ENCODE measurements at regions not wholly inside any gene's neighbourhood (a gene's known extent, or its start where the extent isn't known, plus 50 kb on each side); places are given as distances from the start of the nearest gene placed in this dataset.

GRCh38 chr5:67537439-67538148 lies 341.0 kb upstream of the CD180 start:
- no peak for TF ChIP-seq EZH2 (IDR thresholded peaks at IDR 0.05; ENCODE audit: borderline replicate concordance, insufficient read depth, low read depth, low read length, poor library complexity, severe bottlenecking)
- TF ChIP-seq CTCF (IDR thresholded peaks at IDR 0.05): no peak
- no peaks in the 10 kb centered on the region for H3K9me3 ChIP-seq (ENCODE audit: control extremely low read depth in 1 of 3, control insufficient read depth in 2 of 3, insufficient read depth in 1 of 3, low read length in 2 of 3)
- POLR2A ChIA-PET: no interaction called here
- peak overlapping the region; percentile 69 for H2AFZ ChIP-seq (ENCODE audit: insufficient read depth, low read depth, low read length, poor library complexity, severe bottlenecking)
- no peaks in the 10 kb centered on the region for H3K27me3 ChIP-seq (replicated peaks in 1 of 4; ENCODE audit: control extremely low read depth in 1 of 4, control insufficient read depth in 3 of 4, insufficient read depth in 4 of 4, low read length in 3 of 4)
- no peaks in the 10 kb centered on the region for H4K20me1 ChIP-seq (ENCODE audit: control insufficient read depth, insufficient read depth, low read length, poor library complexity, severe bottlenecking)
- peak overlapping the region; percentile 59 for H3K9ac ChIP-seq (ENCODE audit: low read length)
- no peak for DNase-seq
- H3K4me1 ChIP-seq (ENCODE audit: control insufficient read depth in 2 of 2, insufficient read depth in 2 of 2, low read length in 2 of 2): peaks cover 10% of the 10 kb centered on the region in 2 donors
- H3K27ac ChIP-seq (ENCODE audit: low read length in 2 of 2): no peak overlapping the region
- WGBS (ENCODE audit: insufficient coverage): 25% methylated on average over 3 of the region's 5 CpGs
- intact Hi-C loops (cut with micrococcal nuclease): no loop called here
- H3K4me3 ChIP-seq (ENCODE audit: control extremely low read depth in 1 of 5, extremely low read depth in 1 of 5, insufficient read depth in 1 of 5, low read depth in 2 of 5, low read length in 4 of 5): peak overlapping the region in 3 of 5 experiments; percentile 34 to 45 (median 38)
- ATAC-seq (ENCODE audit: low read depth): no peak
- H3K4me1 Mint-ChIP-seq: peaks cover 5% of the 10 kb centered on the region
- H3K4me3 Mint-ChIP-seq: no peak overlapping the region
- no peaks in the 10 kb centered on the region for H3K27me3 Mint-ChIP-seq
- CTCF ChIA-PET: no interaction called here
- H3K9me3 Mint-ChIP-seq (ENCODE audit: insufficient read depth): no peaks in the 10 kb centered on the region
- H3K27ac Mint-ChIP-seq: no peak overlapping the region
- H3K79me2 ChIP-seq (ENCODE audit: control insufficient read depth, insufficient read depth, low read length): no peaks in the 10 kb centered on the region
- peak overlapping the region; percentile 67 for H3K4me2 ChIP-seq (replicated peaks; ENCODE audit: low read depth, low read length, poor library complexity, severe bottlenecking)
- H3K36me3 ChIP-seq (replicated peaks in 1 of 2; ENCODE audit: control extremely low read depth in 1 of 2, control insufficient read depth in 1 of 2, extremely low read depth in 1 of 2, insufficient read depth in 2 of 2, low read length in 1 of 2): no peaks in the 10 kb centered on the region

DNA sequence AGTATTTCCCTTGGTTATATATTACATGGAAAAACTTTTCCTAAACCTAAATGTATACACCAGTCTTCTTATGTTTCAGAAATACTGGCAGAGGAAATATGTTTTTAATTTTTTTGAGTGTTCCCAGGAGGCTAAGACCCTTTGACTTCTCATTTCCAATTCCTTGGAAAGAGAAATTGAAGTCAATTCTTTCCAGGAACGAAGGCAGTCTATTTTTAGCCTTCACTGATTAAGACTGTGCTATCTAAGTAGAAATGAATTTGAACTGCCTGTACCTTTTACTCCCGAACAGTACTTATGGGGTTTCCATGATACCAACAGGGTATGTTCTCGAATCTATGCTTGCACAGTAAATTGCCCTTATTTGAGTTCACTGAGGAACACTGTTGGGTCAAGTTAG lies 340.3 kb upstream of the CD180 start:
- H3K79me2 ChIP-seq (ENCODE audit: control insufficient read depth, insufficient read depth, low read length): no peaks in the 10 kb centered on the region
- TF ChIP-seq EZH2 (IDR thresholded peaks at IDR 0.05; ENCODE audit: borderline replicate concordance, insufficient read depth, low read depth, low read length, poor library complexity, severe bottlenecking) (no peak), CTCF (IDR thresholded peaks at IDR 0.05) (no peak)
- H3K4me1 Mint-ChIP-seq: no peaks in the 10 kb centered on the region
- 63% methylated on average over 1 of the region's 3 CpGs for WGBS (ENCODE audit: insufficient coverage)
- no peaks in the 10 kb centered on the region for H3K27me3 ChIP-seq (replicated peaks in 1 of 4; ENCODE audit: control extremely low read depth in 1 of 4, control insufficient read depth in 3 of 4, insufficient read depth in 4 of 4, low read length in 3 of 4)
- H3K9ac ChIP-seq (ENCODE audit: low read length): no peak overlapping the region
- intact Hi-C loops (cut with micrococcal nuclease): no loop called here
- H4K20me1 ChIP-seq (ENCODE audit: control insufficient read depth, insufficient read depth, low read length, poor library complexity, severe bottlenecking): no peaks in the 10 kb centered on the region
- no peak overlapping the region for H3K27ac ChIP-seq (ENCODE audit: low read length in 2 of 2)
- no peak for DNase-seq
- H3K36me3 ChIP-seq (replicated peaks in 1 of 2; ENCODE audit: control extremely low read depth in 1 of 2, control insufficient read depth in 1 of 2, extremely low read depth in 1 of 2, insufficient read depth in 2 of 2, low read length in 1 of 2): no peaks in the 10 kb centered on the region
- no peak overlapping the region for H3K4me3 ChIP-seq (ENCODE audit: control extremely low read depth in 1 of 5, extremely low read depth in 1 of 5, insufficient read depth in 1 of 5, low read depth in 2 of 5, low read length in 4 of 5)
- H3K4me1 ChIP-seq (ENCODE audit: control insufficient read depth in 2 of 2, insufficient read depth in 2 of 2, low read length in 2 of 2): peaks cover 7% of the 10 kb centered on the region in 2 donors
- no peak overlapping the region for H2AFZ ChIP-seq (ENCODE audit: insufficient read depth, low read depth, low read length, poor library complexity, severe bottlenecking)
- no peak overlapping the region for H3K4me3 Mint-ChIP-seq
- no peak for ATAC-seq (ENCODE audit: low read depth)
- H3K9me3 ChIP-seq (ENCODE audit: control extremely low read depth in 1 of 3, control insufficient read depth in 2 of 3, insufficient read depth in 1 of 3, low read length in 2 of 3): no peaks in the 10 kb centered on the region
- H3K27ac Mint-ChIP-seq: no peak overlapping the region
- ChIA-PET CTCF (no interaction called here), POLR2A (no interaction called here)
- no peak overlapping the region for H3K4me2 ChIP-seq (replicated peaks; ENCODE audit: low read depth, low read length, poor library complexity, severe bottlenecking)
- H3K27me3 Mint-ChIP-seq: no peaks in the 10 kb centered on the region
- H3K9me3 Mint-ChIP-seq (ENCODE audit: insufficient read depth): no peaks in the 10 kb centered on the region

All from B cell (primary cell).